AG09309 (cell line): ENCODE measurements at regions not wholly inside any gene's neighbourhood (a gene's known extent, or its start where the extent isn't known, plus 50 kb on each side); places are given as distances from the start of the nearest gene placed in this dataset.

Source experiments
- DNase-seq: peaks from one replicate; pipeline ENCODE4 v3.0.0-alpha.2; 2010; ENCODE audit warnings: low read depth
- H3K4me3 ChIP-seq: 2 replicates; pipeline ENCODE4 v1.5.1; 2011; ENCODE audit warnings: mild to moderate bottlenecking, low read depth, low read length, moderate library complexity; ENCODE audit not compliant: control insufficient read depth
- TF ChIP-seq, protein P1 (sequence below): IDR thresholded peaks from 2 replicates; pipeline ENCODE4 v1.5.1; 2011; ENCODE audit warnings: mild to moderate bottlenecking, low read depth, low read length, inconsistent platforms; ENCODE audit not compliant: insufficient read depth, control insufficient read depth; ENCODE audit errors: missing control alignments

DNA sequence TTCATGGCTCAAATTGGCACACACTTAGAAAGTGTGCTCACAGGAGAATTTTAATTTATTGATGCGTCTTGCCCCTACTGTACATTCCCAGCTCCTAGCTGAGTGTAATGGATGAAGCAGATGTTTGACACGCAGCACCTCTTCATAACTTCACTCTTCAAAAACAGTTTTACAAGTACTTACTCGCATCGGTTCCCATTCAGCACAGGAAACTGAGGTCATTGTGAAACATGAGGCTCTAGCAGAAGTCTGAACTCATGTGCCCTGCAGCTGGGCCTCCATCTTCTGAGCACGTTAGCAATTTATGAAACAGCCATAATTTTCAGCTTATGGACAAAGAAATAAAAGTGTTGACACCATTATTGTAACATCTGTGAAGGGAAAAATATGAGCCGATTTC, 558.9 kb upstream of the MGMT start:
- DNase-seq: no peak
- no peak overlapping the region for H3K4me3 ChIP-seq
- TF ChIP-seq, protein P1, sequence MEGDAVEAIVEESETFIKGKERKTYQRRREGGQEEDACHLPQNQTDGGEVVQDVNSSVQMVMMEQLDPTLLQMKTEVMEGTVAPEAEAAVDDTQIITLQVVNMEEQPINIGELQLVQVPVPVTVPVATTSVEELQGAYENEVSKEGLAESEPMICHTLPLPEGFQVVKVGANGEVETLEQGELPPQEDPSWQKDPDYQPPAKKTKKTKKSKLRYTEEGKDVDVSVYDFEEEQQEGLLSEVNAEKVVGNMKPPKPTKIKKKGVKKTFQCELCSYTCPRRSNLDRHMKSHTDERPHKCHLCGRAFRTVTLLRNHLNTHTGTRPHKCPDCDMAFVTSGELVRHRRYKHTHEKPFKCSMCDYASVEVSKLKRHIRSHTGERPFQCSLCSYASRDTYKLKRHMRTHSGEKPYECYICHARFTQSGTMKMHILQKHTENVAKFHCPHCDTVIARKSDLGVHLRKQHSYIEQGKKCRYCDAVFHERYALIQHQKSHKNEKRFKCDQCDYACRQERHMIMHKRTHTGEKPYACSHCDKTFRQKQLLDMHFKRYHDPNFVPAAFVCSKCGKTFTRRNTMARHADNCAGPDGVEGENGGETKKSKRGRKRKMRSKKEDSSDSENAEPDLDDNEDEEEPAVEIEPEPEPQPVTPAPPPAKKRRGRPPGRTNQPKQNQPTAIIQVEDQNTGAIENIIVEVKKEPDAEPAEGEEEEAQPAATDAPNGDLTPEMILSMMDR: no peak

DNA sequence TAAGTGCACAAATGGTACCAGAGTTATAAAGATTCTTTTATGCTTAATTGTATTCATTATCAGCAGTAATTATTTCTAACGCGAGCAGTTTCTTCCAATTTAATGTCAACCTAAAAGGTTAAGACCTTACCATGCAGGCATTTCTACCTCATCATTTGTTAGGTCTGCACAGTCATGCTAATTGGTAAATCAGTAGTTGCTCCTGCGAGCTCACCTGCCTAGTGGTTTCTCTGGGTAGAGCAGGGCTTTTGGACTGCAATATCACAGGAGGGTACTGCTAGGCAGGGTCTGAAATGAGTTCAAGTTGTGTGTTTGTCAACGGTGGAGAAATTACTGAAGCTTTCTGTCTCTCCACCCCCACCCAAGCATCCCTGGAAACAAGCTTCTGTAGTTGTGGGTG, 558.5 kb upstream of the MGMT start:
- no peak overlapping the region for H3K4me3 ChIP-seq
- TF ChIP-seq, protein P1: no peak
- DNase-seq: no peak

DNA sequence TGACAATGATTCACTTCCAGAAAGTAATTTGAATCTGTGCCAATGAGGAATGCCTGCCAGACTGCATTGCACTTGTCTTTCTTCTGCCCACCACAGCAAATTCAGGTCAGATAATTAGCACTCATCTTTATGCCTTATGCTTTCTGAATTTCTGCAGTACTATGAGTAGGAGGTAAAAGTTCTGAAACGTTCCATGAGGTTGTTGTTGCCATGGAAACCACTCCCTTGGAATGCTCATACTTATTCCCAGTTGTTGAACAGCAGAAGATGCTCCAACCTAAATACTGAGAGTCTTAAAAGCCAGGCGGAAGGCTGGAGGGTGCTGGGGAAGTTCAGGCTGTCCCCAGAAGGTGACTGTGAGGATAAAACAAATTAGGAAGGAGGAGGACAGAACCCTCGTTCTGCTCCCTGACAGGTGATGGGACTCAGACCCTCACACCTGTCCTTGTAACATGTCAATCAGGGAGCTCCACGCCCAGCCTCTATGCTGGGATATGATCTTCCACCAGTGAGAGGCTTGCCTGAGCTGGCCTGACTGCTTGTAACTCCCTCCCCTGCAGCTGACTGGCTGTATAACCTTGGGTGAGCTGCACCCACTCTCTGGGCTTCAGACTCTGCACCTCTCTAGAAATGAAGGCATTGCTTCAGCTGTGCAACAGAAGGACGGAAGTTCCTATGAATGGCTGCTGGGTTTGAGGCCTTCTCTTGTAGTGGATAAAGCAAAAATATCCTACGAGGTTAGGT, 554.3 kb upstream of the MGMT start:
- TF ChIP-seq, protein P1: no peak
- no peak overlapping the region for H3K4me3 ChIP-seq
- no peak for DNase-seq

DNA sequence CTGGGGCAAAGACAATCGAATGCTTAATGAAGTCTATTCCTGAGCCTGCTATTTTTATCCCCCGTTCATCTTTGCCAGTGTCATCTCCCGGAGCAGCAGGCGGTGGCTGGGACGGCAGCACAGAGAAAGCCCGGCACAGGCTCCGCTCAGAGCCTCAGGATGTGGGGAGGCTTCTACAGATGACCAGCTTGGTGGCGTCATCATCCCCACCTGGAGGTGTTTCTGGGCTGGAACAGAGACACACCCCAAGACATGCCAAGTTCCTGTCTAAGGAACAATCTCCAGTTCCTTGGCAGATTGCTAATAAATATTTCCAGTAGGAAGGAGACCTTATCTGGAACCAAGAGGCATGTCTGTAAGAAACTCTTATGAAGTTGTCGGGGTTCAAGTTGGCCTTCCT, 552.4 kb upstream of the MGMT start:
- H3K4me3 ChIP-seq: no peak overlapping the region
- TF ChIP-seq, protein P1: no peak
- no peak for DNase-seq

DNA sequence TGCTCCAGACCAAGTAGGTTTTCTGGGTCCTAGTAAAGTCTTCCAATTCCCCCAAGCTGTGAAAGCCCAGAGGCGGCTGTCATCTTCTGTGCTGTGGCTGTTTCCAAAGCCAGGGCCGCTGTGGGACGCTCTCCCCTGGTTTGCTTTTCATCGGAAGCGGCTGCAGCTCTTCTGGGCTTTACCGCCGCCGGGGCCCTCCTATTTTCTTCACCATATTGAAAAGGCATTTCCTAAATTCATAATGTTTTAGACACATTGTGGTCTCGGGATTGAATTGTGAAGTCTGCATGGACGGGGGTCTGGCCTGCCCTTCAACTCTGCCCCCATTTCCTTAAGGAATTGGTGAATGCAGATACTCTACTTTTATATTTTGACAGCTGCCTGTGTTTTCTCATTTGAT, 551.4 kb upstream of the MGMT start:
- DNase-seq: no peak
- TF ChIP-seq, protein P1: no peak
- H3K4me3 ChIP-seq: no peak overlapping the region

DNA sequence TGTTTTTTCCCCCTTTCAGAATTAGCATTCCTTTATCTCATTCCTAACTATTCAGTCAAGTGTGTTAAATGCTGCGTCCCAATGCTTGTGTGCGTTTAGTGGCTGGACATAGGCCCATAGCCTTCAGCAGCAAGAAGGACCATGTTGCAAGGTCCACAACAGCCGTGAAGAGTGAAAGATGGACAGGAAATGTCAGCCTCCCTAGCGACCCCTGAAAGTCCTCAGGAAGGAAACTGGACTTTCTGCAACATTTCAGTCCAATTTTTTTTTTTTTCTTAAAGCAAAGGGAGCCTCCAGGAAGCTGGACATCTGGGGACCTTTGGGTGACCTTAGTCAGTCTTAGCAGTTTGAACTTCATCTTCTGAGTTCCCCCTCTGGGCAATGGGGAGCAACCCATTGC, 550.7 kb upstream of the MGMT start:
- TF ChIP-seq, protein P1: no peak
- no peak for DNase-seq
- H3K4me3 ChIP-seq: no peak overlapping the region
